H1 (cell line): ENCODE measurements at regions not wholly inside any gene's neighbourhood (a gene's known extent, or its start where the extent isn't known, plus 50 kb on each side); places are given as distances from the start of the nearest gene placed in this dataset.
"Not testable (repeated sequence)": the region's sequence is repeated elsewhere in the genome, so short reads cannot be mapped to it uniquely, and the experiment has no call there.

ENCODE experiments used
- CTCF ChIA-PET: fragments of 300-600 bp; sonication (Branson Sonifier 250); formaldehyde crosslinking; loops from one replicate; lab custom pipeline; 2021; ENCODE audit not compliant: partially characterized antibody; lab: Charles Lee
- POLR2A ChIA-PET: fragments of 300-600 bp; sonication (Branson Sonifier 250); formaldehyde crosslinking; loops from one replicate; lab custom pipeline; 2021; ENCODE audit warnings: inconsistent platforms; ENCODE audit not compliant: partially characterized antibody; lab: Charles Lee
- DNase-seq, 2 experiments: peaks; one replicate each; pipeline versions ENCODE4 v3.0.0 to v3.0.0-alpha.2; 2010 to 2022; ENCODE audit warnings: low spot score in 2 of 2, low read depth in 1 of 2, mixed read lengths in 1 of 2
- FAIRE-seq: peaks from 2 replicates; lab custom pipeline; 2011; peaks lifted over from hg19 to GRCh38; lab: Jason Lieb, UNC
- H2AFZ ChIP-seq: 2 replicates; pipeline ENCODE4 v1.8.1; 2012; ENCODE audit warnings: low read length, inconsistent platforms
- H2AK5ac ChIP-seq: 2 replicates; pipeline ENCODE4 v1.6.1; 2013; ENCODE audit warnings: low read depth, low read length
- H2BK120ac ChIP-seq: replicated peaks from 2 replicates; pipeline ENCODE3; 2013; ENCODE audit warnings: low read depth, low read length, inconsistent platforms
- H2BK12ac ChIP-seq: 2 replicates; pipeline ENCODE4 v1.6.1; 2013; ENCODE audit warnings: low read depth, low read length
- H2BK15ac ChIP-seq: 2 replicates; pipeline ENCODE4 v1.6.1; 2013; ENCODE audit warnings: low read length
- H2BK20ac ChIP-seq: 2 replicates; pipeline ENCODE4 v1.6.1; 2013; ENCODE audit warnings: low read length
- H2BK5ac ChIP-seq: 2 replicates; pipeline ENCODE4 v1.6.1; 2013; ENCODE audit warnings: low read depth, low read length
- H3K14ac ChIP-seq: 2 replicates; pipeline ENCODE4 v1.6.1; 2013; ENCODE audit warnings: inconsistent platforms; ENCODE audit not compliant: insufficient read length
- H3K18ac ChIP-seq: 2 replicates; pipeline ENCODE4 v1.6.1; 2013; ENCODE audit warnings: low read length; ENCODE audit errors: extremely low read depth
- H3K23ac ChIP-seq: 2 replicates; pipeline ENCODE4 v1.6.1; 2013; ENCODE audit warnings: inconsistent platforms; ENCODE audit not compliant: insufficient read length
- H3K23me2 ChIP-seq: 2 replicates; pipeline ENCODE4 v1.6.1; 2013; ENCODE audit warnings: low read depth, low read length
- H3K27ac ChIP-seq: 2 replicates; pipeline ENCODE4 v1.6.1; 2011; ENCODE audit warnings: low read depth, low read length, inconsistent platforms
- H3K27me3 ChIP-seq, 4 experiments: replicated peaks in 1 of 4; 1 replicate in 1 of 4; 2 replicates in 3 of 4; pipeline versions ENCODE4 v1.6.1 to v1.8.1; 2011 to 2013; ENCODE audit warnings: low read length in 3 of 4, mild to moderate bottlenecking in 3 of 4, inconsistent platforms in 2 of 4, mixed read lengths in 2 of 4, moderate library complexity in 1 of 4; ENCODE audit not compliant: control insufficient read depth in 3 of 4, insufficient read depth in 3 of 4; ENCODE audit errors: extremely low read depth in 1 of 4
- H3K36me3 ChIP-seq, 4 experiments: 2 replicates each; pipeline versions ENCODE4 v1.6.1 to v1.8.1; 2011 to 2013; ENCODE audit warnings: mild to moderate bottlenecking in 4 of 4, low read length in 3 of 4, moderate library complexity in 2 of 4, control low read depth in 1 of 4, inconsistent platforms in 1 of 4; ENCODE audit not compliant: insufficient read depth in 4 of 4, control insufficient read depth in 2 of 4
- H3K4ac ChIP-seq: replicated peaks from 2 replicates; pipeline ENCODE3; 2013; ENCODE audit warnings: low read length, low read depth, mixed read lengths, inconsistent platforms; ENCODE audit not compliant: insufficient read length
- H3K4me1 ChIP-seq, 4 experiments: replicated peaks in 1 of 4; 1 replicate in 1 of 4; 2 replicates in 3 of 4; pipeline versions ENCODE4 v1.6.1 to v1.8.1; 2011 to 2013; ENCODE audit warnings: low read length in 3 of 4, inconsistent platforms in 2 of 4, mixed read lengths in 1 of 4; ENCODE audit not compliant: insufficient read depth in 4 of 4, control insufficient read depth in 3 of 4
- H3K4me2 ChIP-seq, 2 experiments: 2 replicates each; pipeline versions ENCODE4 v1.6.1 to v1.8.1; 2011 to 2013; ENCODE audit warnings: low read depth in 2 of 2, low read length in 2 of 2, control low read depth in 1 of 2, inconsistent platforms in 1 of 2, mild to moderate bottlenecking in 1 of 2; ENCODE audit not compliant: insufficient read depth in 1 of 2
- H3K4me3 ChIP-seq, 4 experiments: fragments of 200-600, 300-600 bp in 1 of 4; sonication (generic), shearing (Covaris generic), sonication (Bioruptor Twin) in 1 of 4; 2 replicates each; pipeline versions ENCODE4 v1.5.1 to v1.8.1; 2011 to 2016; ENCODE audit warnings: low read length in 4 of 4, low read depth in 3 of 4, control low read depth in 2 of 4, inconsistent platforms in 2 of 4, mild to moderate bottlenecking in 2 of 4, mixed read lengths in 1 of 4, moderate library complexity in 1 of 4; ENCODE audit not compliant: insufficient read depth in 2 of 4; ENCODE audit errors: extremely low read depth in 1 of 4
- H3K56ac ChIP-seq: replicated peaks from 2 replicates; pipeline ENCODE3; 2013; ENCODE audit warnings: low read depth, mild to moderate bottlenecking, mixed read lengths, low read length, inconsistent platforms; ENCODE audit not compliant: insufficient read length
- H3K79me1 ChIP-seq: 2 replicates; pipeline ENCODE4 v1.6.1; 2013; ENCODE audit warnings: low read depth, low read length, control low read depth
- H3K79me2 ChIP-seq, 2 experiments: 2 replicates each; pipeline versions ENCODE4 v1.6.1 to v1.8.1; 2012 to 2013; ENCODE audit warnings: low read length in 2 of 2, mild to moderate bottlenecking in 2 of 2, inconsistent platforms in 1 of 2; ENCODE audit not compliant: insufficient read depth in 2 of 2, control insufficient read depth in 1 of 2
- H3K9ac ChIP-seq, 4 experiments: replicated peaks in 1 of 4; 1 replicate in 1 of 4; 2 replicates in 3 of 4; pipeline versions ENCODE4 v1.6.1 to v1.8.1; 2011 to 2013; ENCODE audit warnings: low read depth in 3 of 4, low read length in 3 of 4, control low read depth in 2 of 4, mild to moderate bottlenecking in 2 of 4, moderate library complexity in 2 of 4, inconsistent platforms in 1 of 4; ENCODE audit errors: extremely low read depth in 1 of 4
- H3K9me3 ChIP-seq, 2 experiments: 2 replicates each; pipeline versions ENCODE4 v1.6.1 to v1.8.1; 2012 to 2013; ENCODE audit warnings: mild to moderate bottlenecking in 2 of 2, moderate library complexity in 2 of 2, control low read depth in 1 of 2, inconsistent platforms in 1 of 2, low read depth in 1 of 2, low read length in 1 of 2, mixed read lengths in 1 of 2; ENCODE audit not compliant: insufficient read depth in 2 of 2
- H4K20me1 ChIP-seq, 2 experiments: replicated peaks in 1 of 2; 2 replicates each; pipeline versions ENCODE3 to v1.8.1; 2011 to 2013; ENCODE audit warnings: inconsistent platforms in 2 of 2, low read length in 2 of 2, mild to moderate bottlenecking in 1 of 2; ENCODE audit not compliant: insufficient read depth in 2 of 2, control insufficient read depth in 1 of 2
- H4K5ac ChIP-seq: 2 replicates; pipeline ENCODE4 v1.6.1; 2013; ENCODE audit warnings: low read length, low read depth, mixed read lengths, inconsistent platforms; ENCODE audit not compliant: insufficient read length
- H4K8ac ChIP-seq: 2 replicates; pipeline ENCODE4 v1.8.0; 2013; ENCODE audit warnings: mild to moderate bottlenecking, moderate library complexity, low read length, inconsistent platforms; ENCODE audit not compliant: insufficient read depth; ENCODE audit errors: extremely low read depth
- H4K91ac ChIP-seq: replicated peaks from 2 replicates; pipeline ENCODE3; 2013; ENCODE audit warnings: low read length, mixed read lengths, inconsistent platforms; ENCODE audit not compliant: insufficient read length
- POLR2A ChIP-seq, 2 experiments: IDR thresholded peaks; 1 replicate in 1 of 2; 2 replicates in 1 of 2; pipeline ENCODE4 v1.6.1; 2011; ENCODE audit warnings: low read depth in 2 of 2, low read length in 2 of 2, mild to moderate bottlenecking in 2 of 2; ENCODE audit errors: control extremely low read depth in 1 of 2
- WGBS, 2 experiments: shearing (Covaris generic) in 1 of 2; methylation state at CpG; one replicate each; pipeline versions ENCODE4 v1.1.6 to v1.1.7; 2013 to 2015; ENCODE audit warnings: low lambda C conversion rate in 2 of 2, mixed read lengths in 2 of 2, inconsistent platforms in 1 of 2, low coverage in 1 of 2, missing lambda C conversion rate in 1 of 2; ENCODE audit not compliant: insufficient replicate concordance in 2 of 2, insufficient coverage in 1 of 2, insufficient read length in 1 of 2; ENCODE audit errors: extremely low coverage in 1 of 2, missing lambda C conversion rate in 1 of 2; 5-methylcytosine and 5-hydroxymethylcytosine counted together

GRCh38 chr10:4276151-4276550 is 491.1 kb upstream of the KLF6 start:
- H4K20me1 ChIP-seq: no peaks in the 10 kb centered on the region
- H3K14ac ChIP-seq: no peak overlapping the region
- no peaks in the 10 kb centered on the region for H3K79me1 ChIP-seq
- no peak overlapping the region for H3K4me3 ChIP-seq
- FAIRE-seq (no peak), DNase-seq (no peak)
- no peak overlapping the region for H2BK12ac ChIP-seq
- no peak overlapping the region for H4K8ac ChIP-seq
- H4K91ac ChIP-seq: no peak overlapping the region
- POLR2A ChIA-PET: no interaction called here
- H4K5ac ChIP-seq: no peak overlapping the region
- no peak overlapping the region for H2AK5ac ChIP-seq
- whole genome bisulfite sequencing, 2 experiments: 96% methylated on average over 2 of the region's 4 CpGs; no CpG with 5 or more reads in 1 of the 2 experiments
- no peaks in the 10 kb centered on the region for H3K27me3 ChIP-seq
- H3K27ac ChIP-seq: no peak overlapping the region
- no peak overlapping the region for H3K56ac ChIP-seq
- no peak overlapping the region for H3K9ac ChIP-seq
- H3K23me2 ChIP-seq: no peaks in the 10 kb centered on the region
- no peak overlapping the region for H3K18ac ChIP-seq
- TF ChIP-seq POLR2A (IDR thresholded peaks at IDR 0.05; ENCODE audit: control extremely low read depth in 1 of 2, low read depth in 2 of 2, low read length in 2 of 2): no peak
- H3K4me1 ChIP-seq: peaks cover 0 to 3% (median 0%) of the 10 kb centered on the region in 4 experiments; a peak in 1 of 7 replicates
- no peak overlapping the region for H2BK15ac ChIP-seq
- no peak overlapping the region for H3K23ac ChIP-seq
- no peak overlapping the region for H2BK5ac ChIP-seq
- 0 out of 2 replicates have a peak overlapping the region, but pooled peaks have one; percentile 59 for H2AFZ ChIP-seq
- H3K79me2 ChIP-seq: no peaks in the 10 kb centered on the region
- H3K4me2 ChIP-seq: no peak overlapping the region
- H3K36me3 ChIP-seq: no peaks in the 10 kb centered on the region
- no peak overlapping the region for H2BK120ac ChIP-seq
- H3K4ac ChIP-seq: no peak overlapping the region
- peaks cover 1 to 8% of the 10 kb centered on the region in 2 experiments; a peak in 3 of 4 replicates for H3K9me3 ChIP-seq
- no peak overlapping the region for H2BK20ac ChIP-seq
- CTCF ChIA-PET: no interaction called here

DNA sequence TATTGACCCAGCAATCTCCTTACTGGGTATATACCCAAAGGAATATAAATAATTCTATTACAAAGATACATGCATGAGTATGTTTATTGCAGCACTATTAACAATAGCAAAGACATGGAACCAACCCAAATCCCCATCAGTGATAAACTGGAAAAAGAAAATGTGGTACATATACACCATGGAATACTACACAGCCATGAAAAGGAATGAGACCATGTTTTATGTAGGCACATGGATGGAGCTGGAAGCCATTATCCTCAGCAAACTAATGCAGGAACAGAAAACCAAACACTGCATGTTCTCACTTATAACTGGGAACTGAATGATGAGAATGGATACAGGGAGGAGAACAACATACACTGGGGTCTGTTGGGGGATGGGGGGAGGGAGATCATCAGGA is 489.7 kb upstream of the KLF6 start:
- H3K18ac ChIP-seq, H2BK12ac ChIP-seq, H2AFZ ChIP-seq, H3K9ac ChIP-seq, H2BK20ac ChIP-seq, H4K91ac ChIP-seq, H2AK5ac ChIP-seq, H3K36me3 ChIP-seq, H3K27ac ChIP-seq, H3K27me3 ChIP-seq, H2BK120ac ChIP-seq, H3K4me2 ChIP-seq, H2BK5ac ChIP-seq, H4K5ac ChIP-seq, H3K23ac ChIP-seq, H3K79me1 ChIP-seq, H3K56ac ChIP-seq, H3K23me2 ChIP-seq, H3K14ac ChIP-seq, H2BK15ac ChIP-seq, H4K20me1 ChIP-seq, H3K79me2 ChIP-seq, H3K4me3 ChIP-seq, POLR2A ChIA-PET, H3K4ac ChIP-seq, FAIRE-seq, DNase-seq, H3K4me1 ChIP-seq, H4K8ac ChIP-seq: not testable (repeated sequence)
- peaks cover 10 to 19% of the 10 kb centered on the region in 2 experiments; a peak in 3 of 4 replicates for H3K9me3 ChIP-seq
- CTCF ChIA-PET: interaction anchor here (0.6 kb wide), 1 partner anchor 952 kb away, joined by 4 read pairs; no protein-coding TSS in a partner anchor
